HCT116 (cell line): ENCODE measurements at regions not wholly inside any gene's neighbourhood (a gene's known extent, or its start where the extent isn't known, plus 50 kb on each side); places are given as distances from the start of the nearest gene placed in this dataset.
"Not testable (repeated sequence)": the region's sequence is repeated elsewhere in the genome, so short reads cannot be mapped to it uniquely, and the experiment has no call there.

Source experiments
- ATAC-seq: fragments of 200-7000 bp; cut with Tn5 transposase; 2 replicates; pipeline ENCODE4 v1.9.1; 2020; ENCODE audit warnings: mild to moderate bottlenecking, moderate library complexity
- BruUV-seq: library from RNA; stranded (reverse); fragments of 400-500 nt; replicated peaks from 2 replicates; lab custom pipeline; 2021; lab: Mats Ljungman, UMichigan
- CTCF ChIA-PET: fragments of 300-600 bp; sonication (Branson Sonifier 250); formaldehyde crosslinking; loops from one replicate; lab custom pipeline; 2021; ENCODE audit warnings: antibody characterized with exemption; lab: Charles Lee
- POLR2A ChIA-PET: fragments of 300-600, 350-600 bp; sonication (Branson Sonifier 250); formaldehyde crosslinking; loops from one replicate; lab custom pipeline; 2021; ENCODE audit warnings: antibody characterized with exemption; lab: Charles Lee
- RAD21 ChIA-PET, 2 experiments: fragments of 300-600 bp; sonication (Branson Sonifier 250); formaldehyde crosslinking; loops; one replicate each; lab custom pipeline; 2023; ENCODE audit warnings: low total read pairs in 2 of 2; ENCODE audit not compliant: uncharacterized antibody in 2 of 2, unreplicated experiment in 2 of 2, low non-redundant PET in 1 of 2; lab: Charles Lee
- DNase-seq: peaks from one replicate; pipeline ENCODE4 v3.0.0-alpha.2; 2010; ENCODE audit warnings: low read depth, low spot score
- H2AFZ ChIP-seq: fragments of 200-600 bp; shearing (Covaris generic), sonication (generic); 2 replicates; pipeline ENCODE4 v1.6.1; 2017; ENCODE audit warnings: low read depth, mixed run types, mixed read lengths, antibody characterized with exemption, low read length; ENCODE audit not compliant: poor library complexity, severe bottlenecking
- H3K27ac ChIP-seq: 2 replicates; pipeline ENCODE4 v1.5.1; 2012; ENCODE audit warnings: low read depth, low read length
- H3K27me3 ChIP-seq: fragments of 200-600 bp; sonication (generic); 2 replicates; pipeline ENCODE4 v1.6.1; 2016; ENCODE audit warnings: mixed run types, low read length, mixed read lengths; ENCODE audit not compliant: insufficient read depth
- H3K36me3 ChIP-seq, 2 experiments: fragments of 200-500 bp in 1 of 2; fragments of 200-600 bp in 1 of 2; sonication (Bioruptor generic) in 1 of 2; sonication (generic) in 1 of 2; 2 replicates each; pipeline versions ENCODE4 v1.5.1 to v1.6.1; 2014 to 2016; ENCODE audit warnings: low read length in 2 of 2, inconsistent platforms in 1 of 2, mixed read lengths in 1 of 2, mixed run types in 1 of 2; ENCODE audit not compliant: insufficient read depth in 2 of 2, control insufficient read depth in 1 of 2
- H3K4me1 ChIP-seq, 2 experiments: fragments of 200-600 bp in 1 of 2; sonication (generic) in 1 of 2; 2 replicates each; pipeline versions ENCODE4 v1.5.1 to v1.6.1; 2012 to 2017; ENCODE audit warnings: low read length in 2 of 2, inconsistent platforms in 1 of 2, mild to moderate bottlenecking in 1 of 2, mixed read lengths in 1 of 2, mixed run types in 1 of 2, moderate library complexity in 1 of 2; ENCODE audit not compliant: insufficient read depth in 2 of 2, control insufficient read depth in 1 of 2
- H3K4me2 ChIP-seq: fragments of 200-600 bp; sonication (generic); 2 replicates; pipeline ENCODE4 v1.6.1; 2017; ENCODE audit warnings: mixed run types, low read length, mixed read lengths
- H3K4me3 ChIP-seq, 2 experiments: fragments of 200-600 bp in 1 of 2; sonication (generic) in 1 of 2; replicated peaks in 1 of 2; 2 replicates each; pipeline ENCODE4 v1.5.1; 2011 to 2016; ENCODE audit warnings: low read length in 2 of 2, control low read depth in 1 of 2, low read depth in 1 of 2, mild to moderate bottlenecking in 1 of 2, mixed read lengths in 1 of 2, mixed run types in 1 of 2
- H3K79me2 ChIP-seq: fragments of 200-600 bp; sonication (generic); 2 replicates; pipeline ENCODE4 v1.6.1; 2017; ENCODE audit warnings: mild to moderate bottlenecking, mixed run types, low read length, moderate library complexity, mixed read lengths; ENCODE audit not compliant: insufficient read depth
- H3K9ac ChIP-seq: fragments of 200-600 bp; sonication (generic); 2 replicates; pipeline ENCODE4 v1.6.1; 2016; ENCODE audit warnings: low read length, mixed read lengths
- H3K9me2 ChIP-seq: fragments of 200-600 bp; sonication (generic), shearing (Covaris generic); 2 replicates; pipeline ENCODE4 v1.6.1; 2017; ENCODE audit warnings: mixed run types, mild to moderate bottlenecking, moderate library complexity; ENCODE audit not compliant: insufficient read depth
- H3K9me3 ChIP-seq, 2 experiments: fragments of 200-500 bp in 1 of 2; fragments of 200-600 bp in 1 of 2; sonication (Bioruptor generic) in 1 of 2; sonication (generic) in 1 of 2; 2 replicates each; pipeline ENCODE4 v1.6.1; 2014 to 2017; ENCODE audit warnings: low read length in 2 of 2, mixed read lengths in 2 of 2, inconsistent platforms in 1 of 2, low read depth in 1 of 2, mild to moderate bottlenecking in 1 of 2, mixed run types in 1 of 2, moderate library complexity in 1 of 2; ENCODE audit not compliant: control insufficient read depth in 1 of 2, insufficient read depth in 1 of 2
- H4K20me1 ChIP-seq: fragments of 200-600 bp; sonication (generic), shearing (Covaris generic); 2 replicates; pipeline ENCODE4 v1.6.1; 2017; ENCODE audit warnings: mixed run types, mild to moderate bottlenecking, moderate library complexity; ENCODE audit not compliant: insufficient read depth
- CEBPB ChIP-seq: IDR thresholded peaks from 2 replicates; pipeline ENCODE4 v1.6.1; 2012; ENCODE audit warnings: low read depth
- EZH2 ChIP-seq: fragments of 200-600 bp; sonication (generic); IDR thresholded peaks from 2 replicates; pipeline ENCODE4 v1.6.1; 2017; ENCODE audit warnings: antibody characterized with exemption, mixed run types
- JUND ChIP-seq: IDR thresholded peaks from 2 replicates; pipeline ENCODE4 v1.6.1; 2012
- POLR2A ChIP-seq: IDR thresholded peaks from 2 replicates; pipeline ENCODE4 v1.7.0; 2011; ENCODE audit warnings: borderline replicate concordance; ENCODE audit not compliant: insufficient read depth, insufficient read length; ENCODE audit errors: extremely low read depth
- POLR2AphosphoS5 ChIP-seq: IDR thresholded peaks from 2 replicates; pipeline ENCODE4 v1.6.1; 2011; ENCODE audit warnings: mild to moderate bottlenecking, low read depth, low read length, moderate library complexity
- SIN3A ChIP-seq: IDR thresholded peaks from 2 replicates; pipeline ENCODE4 v1.6.1; 2012; ENCODE audit warnings: low read depth
- SP1 ChIP-seq: IDR thresholded peaks from 2 replicates; pipeline ENCODE4 v1.6.1; 2012; ENCODE audit warnings: low read depth
- ZFX ChIP-seq: fragments of 450-650 bp; IDR thresholded peaks from 2 replicates; pipeline ENCODE4 v1.6.1; 2017
- intact Hi-C: fragments of 100-400 bp; cut with micrococcal nuclease; formaldehyde crosslinking; loops from 2 replicates; pipeline ENCODE4 v1.10.0; 2022
- TF ChIP-seq, protein P1 (sequence below): IDR thresholded peaks from 2 replicates; pipeline ENCODE4 v1.6.1; 2012
- TF ChIP-seq, protein P2 (sequence below): IDR thresholded peaks from 2 replicates; pipeline ENCODE4 v1.6.1; 2011; ENCODE audit warnings: mild to moderate bottlenecking, low read length, moderate library complexity; ENCODE audit not compliant: insufficient replicate concordance; ENCODE audit errors: extremely low read depth

GRCh38 chr6:170142559-170142958 is 148.3 kb downstream of the DLL1 start:
- Histone ChIP-seq H3K4me2 (no peak overlapping the region), H3K27ac (no peak overlapping the region), H3K79me2 (no peaks in the 10 kb centered on the region), H2AFZ (no peak overlapping the region), H3K9me3 (peaks cover 7 to 11% of the 10 kb centered on the region in 2 experiments; a peak in 2 of 4 replicates), H3K4me3 (no peak overlapping the region), H3K4me1 (no peaks in the 10 kb centered on the region), H3K9me2 (no peaks in the 10 kb centered on the region), H4K20me1 (no peaks in the 10 kb centered on the region), H3K9ac (no peak overlapping the region), H3K36me3 (no peaks in the 10 kb centered on the region), H3K27me3 (no peaks in the 10 kb centered on the region)
- ChIA-PET POLR2A (no interaction called here), CTCF (no interaction called here), RAD21 (no interaction called here)
- BruUV-seq = no TSS peak
- no peak for DNase-seq
- TF ChIP-seq EZH2 (no peak), POLR2AphosphoS5 (no peak), SP1 (no peak), CEBPB (no peak), SIN3A (no peak), POLR2A (no peak), JUND (no peak), ZFX (no peak)
- TF ChIP-seq, protein P1, sequence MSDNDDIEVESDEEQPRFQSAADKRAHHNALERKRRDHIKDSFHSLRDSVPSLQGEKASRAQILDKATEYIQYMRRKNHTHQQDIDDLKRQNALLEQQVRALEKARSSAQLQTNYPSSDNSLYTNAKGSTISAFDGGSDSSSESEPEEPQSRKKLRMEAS = no peak
- TF ChIP-seq, protein P2, sequence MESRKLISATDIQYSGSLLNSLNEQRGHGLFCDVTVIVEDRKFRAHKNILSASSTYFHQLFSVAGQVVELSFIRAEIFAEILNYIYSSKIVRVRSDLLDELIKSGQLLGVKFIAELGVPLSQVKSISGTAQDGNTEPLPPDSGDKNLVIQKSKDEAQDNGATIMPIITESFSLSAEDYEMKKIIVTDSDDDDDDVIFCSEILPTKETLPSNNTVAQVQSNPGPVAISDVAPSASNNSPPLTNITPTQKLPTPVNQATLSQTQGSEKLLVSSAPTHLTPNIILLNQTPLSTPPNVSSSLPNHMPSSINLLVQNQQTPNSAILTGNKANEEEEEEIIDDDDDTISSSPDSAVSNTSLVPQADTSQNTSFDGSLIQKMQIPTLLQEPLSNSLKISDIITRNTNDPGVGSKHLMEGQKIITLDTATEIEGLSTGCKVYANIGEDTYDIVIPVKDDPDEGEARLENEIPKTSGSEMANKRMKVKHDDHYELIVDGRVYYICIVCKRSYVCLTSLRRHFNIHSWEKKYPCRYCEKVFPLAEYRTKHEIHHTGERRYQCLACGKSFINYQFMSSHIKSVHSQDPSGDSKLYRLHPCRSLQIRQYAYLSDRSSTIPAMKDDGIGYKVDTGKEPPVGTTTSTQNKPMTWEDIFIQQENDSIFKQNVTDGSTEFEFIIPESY = no peak
- no peak for ATAC-seq
- intact Hi-C loops = no loop called here

GRCh38 chr6:170141061-170141460 is 149.8 kb downstream of the DLL1 start:
- H2AFZ ChIP-seq, H3K4me2 ChIP-seq, DNase-seq, intact Hi-C loops, CTCF ChIA-PET, H3K27me3 ChIP-seq, H4K20me1 ChIP-seq, ATAC-seq, H3K27ac ChIP-seq, BruUV-seq, H3K4me3 ChIP-seq, H3K4me1 ChIP-seq, RAD21 ChIA-PET, H3K79me2 ChIP-seq, H3K9ac ChIP-seq, H3K36me3 ChIP-seq, H3K9me2 ChIP-seq, POLR2A ChIA-PET: not testable (repeated sequence)
- peaks cover 7 to 11% of the 10 kb centered on the region in 2 experiments; a peak in 2 of 4 replicates for H3K9me3 ChIP-seq
